ENCODE measurements at regions not wholly inside any gene's neighbourhood (a gene's known extent, or its start where the extent isn't known, plus 50 kb on each side); places are given as distances from the start of the nearest gene placed in this dataset.

- POLR2A ChIA-PET, result no interaction called here
- no peak for ATAC-seq
- no peaks in the 10 kb centered on the region for H3K79me2 ChIP-seq (ENCODE audit: insufficient read depth, low read length)
- no peak overlapping the region for H3K27ac ChIP-seq (ENCODE audit: low read depth, low read length)
- H3K27me3 ChIP-seq (ENCODE audit: insufficient read depth, low read length), result peaks cover 66% of the 10 kb centered on the region
- BruUV-seq (replicated peaks), result no TSS peak
- no peak overlapping the region for H3K9ac ChIP-seq (ENCODE audit: low read length)
- TF ChIP-seq ZBTB33 (IDR thresholded peaks at IDR 0.05; ENCODE audit: extremely low read depth, insufficient replicate concordance, low read length), result no peak
- TF ChIP-seq SP1 (IDR thresholded peaks at IDR 0.05; ENCODE audit: low read depth), result no peak
- no peak for TF ChIP-seq TCF7L2 (IDR thresholded peaks at IDR 0.05; ENCODE audit: borderline replicate concordance, extremely low read depth, insufficient read depth, insufficient read length)
- no peak for TF ChIP-seq EZH2phosphoT487 (IDR thresholded peaks at IDR 0.05; ENCODE audit: borderline replicate concordance)
- no peak for TF ChIP-seq SIN3A (IDR thresholded peaks at IDR 0.05; ENCODE audit: low read depth)
- no peak for TF ChIP-seq CTCF (IDR thresholded peaks at IDR 0.05 in 2 of 3, conservative IDR thresholded peaks at IDR 0.05 in 1 of 3; ENCODE audit: borderline replicate concordance in 1 of 3, insufficient read depth in 1 of 3, low read depth in 2 of 3, low read length in 2 of 3)
- TF ChIP-seq ELF1 (IDR thresholded peaks at IDR 0.05; ENCODE audit: borderline replicate concordance, low read depth), result no peak
- no peak for TF ChIP-seq MAX (IDR thresholded peaks at IDR 0.05)
- no peak for TF ChIP-seq ZFX (IDR thresholded peaks at IDR 0.05)
- no peak for TF ChIP-seq JUND (IDR thresholded peaks at IDR 0.05)
- TF ChIP-seq ATF3 (IDR thresholded peaks at IDR 0.05), result no peak
- no peak for TF ChIP-seq CEBPB (IDR thresholded peaks at IDR 0.05; ENCODE audit: low read depth)
- TF ChIP-seq ZNF274 (IDR thresholded peaks at IDR 0.05; ENCODE audit: low read depth, low read length), result no peak
- no peak for TF ChIP-seq EZH2 (IDR thresholded peaks at IDR 0.05)
- TF ChIP-seq POLR2AphosphoS5 (IDR thresholded peaks at IDR 0.05; ENCODE audit: low read depth, low read length), result no peak
- no peak for TF ChIP-seq RAD21 (IDR thresholded peaks at IDR 0.05; ENCODE audit: low read depth)
- no peak for TF ChIP-seq POLR2A (IDR thresholded peaks at IDR 0.05; ENCODE audit: borderline replicate concordance, extremely low read depth, insufficient read depth, insufficient read length)
- TF ChIP-seq REST (IDR thresholded peaks at IDR 0.05; ENCODE audit: low read depth), result no peak
- no peak for TF ChIP-seq FOSL1 (IDR thresholded peaks at IDR 0.05; ENCODE audit: low read depth)
- no peak for DNase-seq (ENCODE audit: low read depth, low spot score)
- no peaks in the 10 kb centered on the region for H4K20me1 ChIP-seq (ENCODE audit: insufficient read depth)
- no peak overlapping the region for H2AFZ ChIP-seq (ENCODE audit: low read depth, low read length, poor library complexity, severe bottlenecking)
- H3K4me3 ChIP-seq (replicated peaks in 1 of 2; ENCODE audit: low read depth in 1 of 2, low read length in 2 of 2), result no peak overlapping the region
- no peak overlapping the region for H3K4me2 ChIP-seq (ENCODE audit: low read length)
- CTCF ChIA-PET, result interaction anchor here (1.6 kb wide), 1 partner anchor 449 kb away, joined by 3 read pairs; no protein-coding TSS in a partner anchor
- H3K9me2 ChIP-seq (ENCODE audit: insufficient read depth), result no peaks in the 10 kb centered on the region
- H3K4me1 ChIP-seq (ENCODE audit: control insufficient read depth in 1 of 2, insufficient read depth in 2 of 2, low read length in 2 of 2), result no peaks in the 10 kb centered on the region
- RAD21 ChIA-PET (ENCODE audit: low non-redundant PET in 1 of 2, low total read pairs in 2 of 2, uncharacterized antibody in 2 of 2, unreplicated experiment in 2 of 2), result no interaction called here
- H3K9me3 ChIP-seq (ENCODE audit: control insufficient read depth in 1 of 2, insufficient read depth in 1 of 2, low read depth in 1 of 2, low read length in 2 of 2), result no peaks in the 10 kb centered on the region
- no peaks in the 10 kb centered on the region for H3K36me3 ChIP-seq (ENCODE audit: control insufficient read depth in 1 of 2, insufficient read depth in 2 of 2, low read length in 2 of 2)
- intact Hi-C loops (cut with micrococcal nuclease), result no loop called here
These were observed 184.3 kb downstream of the ANXA2 start for GRCh38 chr15:60213377-60214000.

Data from HCT116 (cell line).